ENCODE measurements at regions not wholly inside any gene's neighbourhood (a gene's known extent, or its start where the extent isn't known, plus 50 kb on each side); places are given as distances from the start of the nearest gene placed in this dataset.

- TF ChIP-seq, protein P1, sequence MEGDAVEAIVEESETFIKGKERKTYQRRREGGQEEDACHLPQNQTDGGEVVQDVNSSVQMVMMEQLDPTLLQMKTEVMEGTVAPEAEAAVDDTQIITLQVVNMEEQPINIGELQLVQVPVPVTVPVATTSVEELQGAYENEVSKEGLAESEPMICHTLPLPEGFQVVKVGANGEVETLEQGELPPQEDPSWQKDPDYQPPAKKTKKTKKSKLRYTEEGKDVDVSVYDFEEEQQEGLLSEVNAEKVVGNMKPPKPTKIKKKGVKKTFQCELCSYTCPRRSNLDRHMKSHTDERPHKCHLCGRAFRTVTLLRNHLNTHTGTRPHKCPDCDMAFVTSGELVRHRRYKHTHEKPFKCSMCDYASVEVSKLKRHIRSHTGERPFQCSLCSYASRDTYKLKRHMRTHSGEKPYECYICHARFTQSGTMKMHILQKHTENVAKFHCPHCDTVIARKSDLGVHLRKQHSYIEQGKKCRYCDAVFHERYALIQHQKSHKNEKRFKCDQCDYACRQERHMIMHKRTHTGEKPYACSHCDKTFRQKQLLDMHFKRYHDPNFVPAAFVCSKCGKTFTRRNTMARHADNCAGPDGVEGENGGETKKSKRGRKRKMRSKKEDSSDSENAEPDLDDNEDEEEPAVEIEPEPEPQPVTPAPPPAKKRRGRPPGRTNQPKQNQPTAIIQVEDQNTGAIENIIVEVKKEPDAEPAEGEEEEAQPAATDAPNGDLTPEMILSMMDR (IDR thresholded peaks at IDR 0.05 in 2 of 3, conservative IDR thresholded peaks at IDR 0.05 in 1 of 3; ENCODE audit: borderline replicate concordance in 1 of 3, insufficient read depth in 1 of 3, low read depth in 2 of 3, low read length in 2 of 3): no peak
- no peak for TF ChIP-seq REST (IDR thresholded peaks at IDR 0.05; ENCODE audit: low read depth)
- TF ChIP-seq EZH2 (IDR thresholded peaks at IDR 0.05): no peak
- no peak for TF ChIP-seq POLR2A (IDR thresholded peaks at IDR 0.05; ENCODE audit: borderline replicate concordance, extremely low read depth, insufficient read depth, insufficient read length)
- TF ChIP-seq EZH2phosphoT487 (IDR thresholded peaks at IDR 0.05; ENCODE audit: borderline replicate concordance): no peak
- TF ChIP-seq POLR2AphosphoS5 (IDR thresholded peaks at IDR 0.05; ENCODE audit: low read depth, low read length): no peak
- no peak for TF ChIP-seq CEBPB (IDR thresholded peaks at IDR 0.05; ENCODE audit: low read depth)
- TF ChIP-seq ZNF274 (IDR thresholded peaks at IDR 0.05; ENCODE audit: low read depth, low read length): no peak
- no peak for TF ChIP-seq JUND (IDR thresholded peaks at IDR 0.05)
- TF ChIP-seq SP1 (IDR thresholded peaks at IDR 0.05; ENCODE audit: low read depth): no peak
- no peak for TF ChIP-seq TCF7L2 (IDR thresholded peaks at IDR 0.05; ENCODE audit: borderline replicate concordance, extremely low read depth, insufficient read depth, insufficient read length)
- TF ChIP-seq SRF (IDR thresholded peaks at IDR 0.05; ENCODE audit: low read depth): no peak
Observed at GRCh38 chr1:4976859-4977440, 322.5 kb downstream of the AJAP1 start.

Data from HCT116 (cell line).